ENCODE measurements at regions not wholly inside any gene's neighbourhood (a gene's known extent, or its start where the extent isn't known, plus 50 kb on each side); places are given as distances from the start of the nearest gene placed in this dataset.

DNA sequence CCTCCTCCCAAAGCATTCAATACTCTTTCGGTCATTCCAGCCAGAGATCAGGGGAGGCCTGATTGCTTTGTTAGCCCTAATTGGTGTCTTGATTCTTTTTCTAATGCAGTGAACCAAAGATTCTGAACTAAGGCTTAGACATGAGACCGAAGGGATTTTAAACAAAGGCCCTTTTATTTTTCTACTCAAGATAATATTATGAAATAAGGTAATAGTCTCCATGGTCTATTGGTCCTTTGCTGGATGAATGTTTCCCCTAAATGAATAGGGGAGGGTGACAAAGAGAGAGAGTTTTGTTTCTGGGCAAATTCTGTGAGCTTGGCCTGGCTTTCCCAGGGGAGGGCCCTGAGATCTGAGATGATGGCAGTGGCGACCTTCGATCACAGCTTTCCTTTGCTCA lies 449.1 kb downstream of the TYW1 start:
- no peak overlapping the region for H2BK12ac ChIP-seq (ENCODE audit: low read depth, low read length)
- 86% methylated on average over 4 of the region's 4 CpGs; no CpG with 5 or more reads in 1 of the 2 experiments for WGBS, 2 experiments (ENCODE audit: extremely low coverage in 1 of 2, insufficient coverage in 1 of 2, insufficient read length in 1 of 2, insufficient replicate concordance in 2 of 2, low coverage in 1 of 2, low lambda C conversion rate in 2 of 2, missing lambda C conversion rate in 1 of 2)
- no peak overlapping the region for H3K4me3 ChIP-seq (ENCODE audit: extremely low read depth in 1 of 4, insufficient read depth in 2 of 4, low read depth in 3 of 4, low read length in 4 of 4)
- TF ChIP-seq, protein P1, sequence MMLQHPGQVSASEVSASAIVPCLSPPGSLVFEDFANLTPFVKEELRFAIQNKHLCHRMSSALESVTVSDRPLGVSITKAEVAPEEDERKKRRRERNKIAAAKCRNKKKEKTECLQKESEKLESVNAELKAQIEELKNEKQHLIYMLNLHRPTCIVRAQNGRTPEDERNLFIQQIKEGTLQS (IDR thresholded peaks at IDR 0.05; ENCODE audit: insufficient read depth, low read depth, low read length) = no peak
- TF ChIP-seq SP2 (IDR thresholded peaks at IDR 0.05; ENCODE audit: low read length) (no peak), TAF7 (optimal IDR thresholded peaks at IDR 0.05; ENCODE audit: borderline replicate concordance, low read depth, low read length) (no peak), GABPA (IDR thresholded peaks at IDR 0.05; ENCODE audit: borderline replicate concordance, insufficient read depth, low read length) (no peak)
- H4K91ac ChIP-seq (replicated peaks; ENCODE audit: insufficient read length, low read length) = no peak overlapping the region
- no peak overlapping the region for H3K18ac ChIP-seq (ENCODE audit: extremely low read depth, low read length)
- peaks cover 0 to 2% (median 0%) of the 10 kb centered on the region in 4 experiments; a peak in 1 of 7 replicates for H3K4me1 ChIP-seq (replicated peaks in 1 of 4; ENCODE audit: control insufficient read depth in 3 of 4, insufficient read depth in 4 of 4, low read length in 3 of 4)
- no peak overlapping the region for H3K4me2 ChIP-seq (ENCODE audit: insufficient read depth in 1 of 2, low read depth in 2 of 2, low read length in 2 of 2)
- CTCF ChIA-PET (ENCODE audit: partially characterized antibody) = no interaction called here
- no peaks in the 10 kb centered on the region for H4K20me1 ChIP-seq (replicated peaks in 1 of 2; ENCODE audit: control insufficient read depth in 1 of 2, insufficient read depth in 2 of 2, low read length in 2 of 2)
- no peaks in the 10 kb centered on the region for H3K79me2 ChIP-seq (ENCODE audit: control insufficient read depth in 1 of 2, insufficient read depth in 2 of 2, low read length in 2 of 2)
- H4K8ac ChIP-seq (ENCODE audit: extremely low read depth, insufficient read depth, low read length) = no peak overlapping the region
- H3K9ac ChIP-seq (replicated peaks in 1 of 4; ENCODE audit: extremely low read depth in 1 of 4, low read depth in 3 of 4, low read length in 3 of 4) = no peak overlapping the region
- H3K14ac ChIP-seq (ENCODE audit: insufficient read length) = no peak overlapping the region
- FAIRE-seq (no peak), DNase-seq (ENCODE audit: low read depth in 1 of 2, low spot score in 2 of 2) (no peak)
- H3K23ac ChIP-seq (ENCODE audit: insufficient read length) = no peak overlapping the region
- no peak overlapping the region for H2BK5ac ChIP-seq (ENCODE audit: low read depth, low read length)
- H3K56ac ChIP-seq (replicated peaks; ENCODE audit: insufficient read length, low read depth, low read length) = no peak overlapping the region
- H3K9me3 ChIP-seq (ENCODE audit: insufficient read depth in 2 of 2, low read depth in 1 of 2, low read length in 1 of 2) = no peaks in the 10 kb centered on the region
- no peaks in the 10 kb centered on the region for H3K27me3 ChIP-seq (replicated peaks in 1 of 4; ENCODE audit: control insufficient read depth in 3 of 4, extremely low read depth in 1 of 4, insufficient read depth in 3 of 4, low read length in 3 of 4)
- H3K79me1 ChIP-seq (ENCODE audit: low read depth, low read length) = no peaks in the 10 kb centered on the region
- H2AK5ac ChIP-seq (ENCODE audit: low read depth, low read length) = no peak overlapping the region
- H2BK15ac ChIP-seq (ENCODE audit: low read length) = no peak overlapping the region
- H3K4ac ChIP-seq (replicated peaks; ENCODE audit: insufficient read length, low read depth, low read length) = no peak overlapping the region
- no peak overlapping the region for H2AFZ ChIP-seq (ENCODE audit: low read length)
- no peak overlapping the region for H3K27ac ChIP-seq (ENCODE audit: low read depth, low read length)
- no peaks in the 10 kb centered on the region for H3K36me3 ChIP-seq (ENCODE audit: control insufficient read depth in 2 of 4, insufficient read depth in 4 of 4, low read length in 3 of 4)
- no peak overlapping the region for H2BK120ac ChIP-seq (replicated peaks; ENCODE audit: low read depth, low read length)
- POLR2A ChIA-PET (ENCODE audit: partially characterized antibody) = no interaction called here
- H3K23me2 ChIP-seq (ENCODE audit: low read depth, low read length) = no peaks in the 10 kb centered on the region
- H4K5ac ChIP-seq (ENCODE audit: insufficient read length, low read depth, low read length) = no peak overlapping the region
- no peak overlapping the region for H2BK20ac ChIP-seq (ENCODE audit: low read length)

Measured in H1 (cell line).